H9 (cell line): ENCODE measurements at regions not wholly inside any gene's neighbourhood (a gene's known extent, or its start where the extent isn't known, plus 50 kb on each side); places are given as distances from the start of the nearest gene placed in this dataset.

ENCODE experiments used
- DNase-seq: peaks from one replicate; pipeline ENCODE4 v3.0.0-alpha.2; 2017
- H2AFZ ChIP-seq: one replicate; pipeline ENCODE4 v1.6.1; 2013; ENCODE audit warnings: mild to moderate bottlenecking, low read length, control low read depth, moderate library complexity
- H2AK5ac ChIP-seq: 2 replicates; pipeline ENCODE4 v1.6.1; 2013; ENCODE audit warnings: low read length, control low read depth, mixed read lengths; ENCODE audit not compliant: insufficient read length
- H2BK120ac ChIP-seq: one replicate; pipeline ENCODE4 v1.6.1; 2013; ENCODE audit warnings: low read depth, mild to moderate bottlenecking, low read length, control low read depth, inconsistent platforms; ENCODE audit not compliant: poor library complexity, severe bottlenecking
- H2BK12ac ChIP-seq: 2 replicates; pipeline ENCODE4 v1.6.1; 2013; ENCODE audit warnings: low read length, control low read depth, mixed read lengths, low read depth; ENCODE audit not compliant: insufficient read length
- H2BK15ac ChIP-seq: 2 replicates; pipeline ENCODE4 v1.6.1; 2013; ENCODE audit warnings: low read depth, low read length, control low read depth
- H2BK20ac ChIP-seq: one replicate; pipeline ENCODE4 v1.6.1; 2013; ENCODE audit warnings: low read depth, mild to moderate bottlenecking, low read length, control low read depth, inconsistent platforms; ENCODE audit not compliant: poor library complexity, severe bottlenecking
- H2BK5ac ChIP-seq: 2 replicates; pipeline ENCODE4 v1.6.1; 2013; ENCODE audit warnings: low read length, control low read depth, mixed read lengths; ENCODE audit not compliant: insufficient read length
- H3K14ac ChIP-seq: 2 replicates; pipeline ENCODE4 v1.6.1; 2013; ENCODE audit warnings: low read length, control low read depth; ENCODE audit not compliant: insufficient read depth
- H3K18ac ChIP-seq: 2 replicates; pipeline ENCODE4 v1.6.1; 2013; ENCODE audit warnings: low read depth, mild to moderate bottlenecking, mixed read lengths, low read length, control low read depth; ENCODE audit not compliant: insufficient read length
- H3K23ac ChIP-seq: 2 replicates; pipeline ENCODE4 v1.6.1; 2013; ENCODE audit warnings: low read length, control low read depth, mixed read lengths, low read depth; ENCODE audit not compliant: insufficient read length
- H3K23me2 ChIP-seq: 2 replicates; pipeline ENCODE4 v1.6.1; 2013; ENCODE audit warnings: low read depth, mild to moderate bottlenecking, mixed read lengths, low read length, control low read depth; ENCODE audit not compliant: insufficient read length, poor library complexity, severe bottlenecking
- H3K27ac ChIP-seq: 2 replicates; pipeline ENCODE4 v1.5.1; 2013; ENCODE audit warnings: low read length, control low read depth, mixed read lengths, low read depth; ENCODE audit not compliant: insufficient read length
- H3K27me3 ChIP-seq: 2 replicates; pipeline ENCODE4 v1.6.1; 2013; ENCODE audit warnings: low read length, control low read depth, inconsistent platforms; ENCODE audit not compliant: insufficient read depth
- H3K4ac ChIP-seq: 2 replicates; pipeline ENCODE4 v1.6.1; 2013; ENCODE audit warnings: low read depth, mild to moderate bottlenecking, control low read depth, inconsistent platforms, low read length, moderate library complexity
- H3K4me1 ChIP-seq: 2 replicates; pipeline ENCODE4 v1.6.1; 2013; ENCODE audit warnings: low read length, control low read depth, inconsistent platforms; ENCODE audit not compliant: insufficient read depth
- H3K4me2 ChIP-seq: 2 replicates; pipeline ENCODE4 v1.6.1; 2013; ENCODE audit warnings: low read length, control low read depth, mixed read lengths; ENCODE audit not compliant: insufficient read length, insufficient read depth
- H3K56ac ChIP-seq: 2 replicates; pipeline ENCODE4 v1.6.1; 2013; ENCODE audit warnings: low read depth, mild to moderate bottlenecking, mixed read lengths, low read length, control low read depth; ENCODE audit not compliant: insufficient read length
- H3K79me1 ChIP-seq: 2 replicates; pipeline ENCODE4 v1.6.1; 2013; ENCODE audit warnings: low read depth, mild to moderate bottlenecking, moderate library complexity, low read length, control low read depth, inconsistent platforms; ENCODE audit not compliant: insufficient read depth, poor library complexity, severe bottlenecking
- H3K79me2 ChIP-seq: 2 replicates; pipeline ENCODE4 v1.6.1; 2013; ENCODE audit warnings: low read length, control low read depth, inconsistent platforms; ENCODE audit not compliant: insufficient read depth
- H3K9ac ChIP-seq: 2 replicates; pipeline ENCODE4 v1.6.1; 2013; ENCODE audit warnings: low read length, control low read depth, mixed read lengths; ENCODE audit not compliant: insufficient read length; ENCODE audit errors: extremely low read depth
- H3K9me3 ChIP-seq: one replicate; pipeline ENCODE4 v1.6.1; 2013; ENCODE audit warnings: low read depth, low read length, inconsistent platforms; ENCODE audit not compliant: control insufficient read depth
- H3T11ph ChIP-seq: one replicate; pipeline ENCODE4 v1.6.1; 2013; ENCODE audit warnings: mild to moderate bottlenecking, low read length, control low read depth, inconsistent platforms
- H4K20me1 ChIP-seq: one replicate; pipeline ENCODE4 v1.6.1; 2013; ENCODE audit not compliant: control insufficient read depth, insufficient read length, insufficient read depth
- H4K5ac ChIP-seq: 2 replicates; pipeline ENCODE4 v1.6.1; 2013; ENCODE audit warnings: low read depth, mild to moderate bottlenecking, mixed read lengths, low read length, control low read depth; ENCODE audit not compliant: insufficient read length
- H4K8ac ChIP-seq: replicated peaks from 2 replicates; pipeline ENCODE4 v1.6.1; 2013; ENCODE audit warnings: low read length, control low read depth, mixed read lengths, low read depth; ENCODE audit not compliant: insufficient read length
- H4K91ac ChIP-seq: 2 replicates; pipeline ENCODE4 v1.6.1; 2013; ENCODE audit warnings: low read depth, mild to moderate bottlenecking, moderate library complexity, mixed read lengths, low read length, control low read depth; ENCODE audit not compliant: insufficient read length
- H3K27ac Mint-ChIP-seq, 3 experiments: 2 replicates in 2 of 3; 3 replicates in 1 of 3; pipeline ENCODE4 v1.8.0; 2020 to 2021; ENCODE audit warnings: mixed read lengths in 3 of 3, mild to moderate bottlenecking in 1 of 3, moderate library complexity in 1 of 3
- H3K27me3 Mint-ChIP-seq: 2 replicates; pipeline ENCODE4 v1.8.0; 2021; ENCODE audit warnings: low read depth, mild to moderate bottlenecking, moderate library complexity, mixed read lengths
- H3K36me3 Mint-ChIP-seq, 3 experiments: 2 replicates in 2 of 3; 3 replicates in 1 of 3; pipeline ENCODE4 v1.8.0; 2020 to 2021; ENCODE audit warnings: low read depth in 3 of 3, mixed read lengths in 3 of 3; ENCODE audit not compliant: insufficient read depth in 1 of 3
- H3K4me1 Mint-ChIP-seq, 2 experiments: 2 replicates each; pipeline ENCODE4 v1.8.0; 2020; ENCODE audit warnings: mixed read lengths in 2 of 2
- H3K4me3 Mint-ChIP-seq, 2 experiments: 2 replicates in 1 of 2; 3 replicates in 1 of 2; pipeline ENCODE4 v1.8.0; 2020 to 2021; ENCODE audit warnings: mild to moderate bottlenecking in 2 of 2, mixed read lengths in 2 of 2, moderate library complexity in 1 of 2
- H3K9me3 Mint-ChIP-seq, 2 experiments: 2 replicates in 1 of 2; 3 replicates in 1 of 2; pipeline ENCODE4 v1.8.0; 2020; ENCODE audit warnings: mild to moderate bottlenecking in 2 of 2, mixed read lengths in 2 of 2, moderate library complexity in 1 of 2
- TF ChIP-seq, protein P1 (sequence below): fragments of 200-600 bp; sonication (generic); conservative IDR thresholded peaks from 3 replicates; pipeline ENCODE4 v1.8.0; 2021; ENCODE audit warnings: antibody characterized with exemption, mild to moderate bottlenecking

DNA sequence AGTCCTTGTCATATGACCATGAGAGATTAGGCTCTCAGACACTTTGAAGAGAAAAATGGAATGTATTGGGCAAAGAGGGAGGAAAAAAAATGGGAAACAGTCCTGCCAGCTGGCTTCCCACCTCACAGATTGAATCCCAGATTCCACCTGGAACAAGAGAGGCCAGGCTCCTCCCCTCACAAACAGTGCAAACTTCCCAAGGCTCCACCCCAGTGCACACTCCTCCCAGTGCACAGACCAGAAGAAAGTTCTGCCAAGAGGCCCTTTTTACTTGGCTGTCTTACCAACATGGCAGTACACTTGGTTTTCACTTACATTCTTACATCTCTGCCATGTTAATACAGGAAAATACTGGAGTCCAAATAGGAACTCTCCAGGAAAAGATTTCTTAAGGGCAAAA is 202.3 kb downstream of the AHR start:
- Histone ChIP-seq H3K56ac (no peak overlapping the region), H3K27me3 (no peaks in the 10 kb centered on the region), H2BK15ac (no peak overlapping the region), H4K8ac (no peak overlapping the region), H3K9ac (no peak overlapping the region), H3K23ac (no peak overlapping the region), H4K5ac (no peak overlapping the region), H3K23me2 (no peaks in the 10 kb centered on the region), H3K18ac (no peak overlapping the region), H3K14ac (no peak overlapping the region), H2BK12ac (no peak overlapping the region), H3K4me2 (no peak overlapping the region), H2BK20ac (no peak overlapping the region), H3K27ac (no peak overlapping the region), H4K20me1 (no peaks in the 10 kb centered on the region), H3K79me2 (no peaks in the 10 kb centered on the region), H2BK120ac (no peak overlapping the region), H2BK5ac (no peak overlapping the region), H2AK5ac (no peak overlapping the region), H3T11ph (no peak overlapping the region), H3K9me3 (no peaks in the 10 kb centered on the region), H3K4me1 (peaks cover 11% of the 10 kb centered on the region; the same call in 1 of the 2 replicates), H3K79me1 (no peaks in the 10 kb centered on the region), H2AFZ (no peak overlapping the region), H4K91ac (no peak overlapping the region), H3K4ac (no peak overlapping the region)
- no peak overlapping the region for H3K4me3 Mint-ChIP-seq
- H3K36me3 Mint-ChIP-seq = no peaks in the 10 kb centered on the region; a peak in 1 of 7 replicates
- peaks cover 46 to 53% of the 10 kb centered on the region in 2 experiments for H3K4me1 Mint-ChIP-seq
- TF ChIP-seq, protein P1, sequence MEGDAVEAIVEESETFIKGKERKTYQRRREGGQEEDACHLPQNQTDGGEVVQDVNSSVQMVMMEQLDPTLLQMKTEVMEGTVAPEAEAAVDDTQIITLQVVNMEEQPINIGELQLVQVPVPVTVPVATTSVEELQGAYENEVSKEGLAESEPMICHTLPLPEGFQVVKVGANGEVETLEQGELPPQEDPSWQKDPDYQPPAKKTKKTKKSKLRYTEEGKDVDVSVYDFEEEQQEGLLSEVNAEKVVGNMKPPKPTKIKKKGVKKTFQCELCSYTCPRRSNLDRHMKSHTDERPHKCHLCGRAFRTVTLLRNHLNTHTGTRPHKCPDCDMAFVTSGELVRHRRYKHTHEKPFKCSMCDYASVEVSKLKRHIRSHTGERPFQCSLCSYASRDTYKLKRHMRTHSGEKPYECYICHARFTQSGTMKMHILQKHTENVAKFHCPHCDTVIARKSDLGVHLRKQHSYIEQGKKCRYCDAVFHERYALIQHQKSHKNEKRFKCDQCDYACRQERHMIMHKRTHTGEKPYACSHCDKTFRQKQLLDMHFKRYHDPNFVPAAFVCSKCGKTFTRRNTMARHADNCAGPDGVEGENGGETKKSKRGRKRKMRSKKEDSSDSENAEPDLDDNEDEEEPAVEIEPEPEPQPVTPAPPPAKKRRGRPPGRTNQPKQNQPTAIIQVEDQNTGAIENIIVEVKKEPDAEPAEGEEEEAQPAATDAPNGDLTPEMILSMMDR = no peak
- H3K27me3 Mint-ChIP-seq = no peaks in the 10 kb centered on the region
- no peaks in the 10 kb centered on the region; a peak in 1 of 5 replicates for H3K9me3 Mint-ChIP-seq
- DNase-seq = no peak
- no peak overlapping the region for H3K27ac Mint-ChIP-seq
